IPS-NIHi7 (cell line): ENCODE measurements at regions not wholly inside any gene's neighbourhood (a gene's known extent, or its start where the extent isn't known, plus 50 kb on each side); places are given as distances from the start of the nearest gene placed in this dataset.
"Not testable (repeated sequence)": the region's sequence is repeated elsewhere in the genome, so short reads cannot be mapped to it uniquely, and the experiment has no call there.

ENCODE experiments used
- DNase-seq: peaks from one replicate; pipeline ENCODE4 v3.0.0; 2012; ENCODE audit warnings: mixed read lengths; ENCODE audit errors: extremely low spot score

- DNase-seq, result no peak
Observed at GRCh38 chr11:97860237-97860636, 1160.5 kb upstream of the CNTN5 start.

- no peak for DNase-seq
Observed at GRCh38 chr11:97862021-97862420, 1158.7 kb upstream of the CNTN5 start.

DNA sequence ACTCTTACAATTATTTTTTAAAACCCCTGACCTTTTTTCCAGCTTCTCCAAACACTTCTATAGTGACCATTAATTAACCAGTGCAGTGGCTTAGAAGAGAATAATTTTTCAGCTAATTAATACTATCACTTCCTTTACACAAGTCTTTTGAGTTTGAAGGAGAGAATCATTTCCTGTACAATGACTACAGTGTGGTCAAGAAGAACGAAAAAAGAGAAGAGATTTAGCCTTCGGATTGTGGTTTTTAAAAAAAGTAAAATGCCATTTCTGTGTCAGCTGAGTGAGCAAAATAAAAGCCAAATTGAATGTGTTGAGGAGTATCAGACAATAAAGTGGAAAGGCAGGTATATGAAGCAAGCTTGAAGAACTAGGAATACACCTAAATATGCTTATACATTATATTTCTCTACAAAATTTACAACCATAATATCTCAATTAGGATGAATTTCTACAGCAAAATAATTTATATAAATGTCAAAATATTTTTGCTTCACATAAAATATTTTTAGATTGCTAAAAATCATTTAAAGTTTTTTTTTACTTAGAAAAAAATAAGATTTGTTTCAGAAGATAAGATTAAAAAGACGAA is 1155.2 kb upstream of the CNTN5 start:
- no peak for DNase-seq

- no peak for DNase-seq
Observed at GRCh38 chr11:97871816-97872215, 1148.9 kb upstream of the CNTN5 start.

GRCh38 chr11:97880209-97880608 is 1140.5 kb upstream of the CNTN5 start:
- no peak for DNase-seq

GRCh38 chr11:97883086-97883485 is 1137.7 kb upstream of the CNTN5 start:
- no peak for DNase-seq

GRCh38 chr11:97888641-97889040 is 1132.1 kb upstream of the CNTN5 start:
- no peak for DNase-seq

- DNase-seq, result no peak
Observed at GRCh38 chr11:97890466-97890865, 1130.3 kb upstream of the CNTN5 start.

DNA sequence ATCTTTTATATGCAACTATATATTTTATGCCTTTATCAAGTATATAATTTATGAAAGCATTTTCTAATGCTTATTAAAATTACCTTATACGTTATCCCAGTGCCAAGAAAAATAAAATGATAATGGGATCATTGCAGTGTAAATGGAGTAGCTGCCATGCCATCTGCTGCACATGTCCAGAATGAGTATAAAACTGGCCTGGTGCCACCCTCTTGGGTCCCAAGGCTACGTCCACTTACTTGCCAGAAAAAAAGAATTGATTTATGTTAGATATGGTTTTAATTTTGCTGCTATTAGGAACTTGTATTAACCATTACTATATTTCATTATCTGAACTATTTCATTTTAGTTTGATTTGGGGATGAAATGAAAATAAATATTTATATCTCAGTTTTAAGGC is 1127.1 kb upstream of the CNTN5 start:
- DNase-seq, result no peak

DNA sequence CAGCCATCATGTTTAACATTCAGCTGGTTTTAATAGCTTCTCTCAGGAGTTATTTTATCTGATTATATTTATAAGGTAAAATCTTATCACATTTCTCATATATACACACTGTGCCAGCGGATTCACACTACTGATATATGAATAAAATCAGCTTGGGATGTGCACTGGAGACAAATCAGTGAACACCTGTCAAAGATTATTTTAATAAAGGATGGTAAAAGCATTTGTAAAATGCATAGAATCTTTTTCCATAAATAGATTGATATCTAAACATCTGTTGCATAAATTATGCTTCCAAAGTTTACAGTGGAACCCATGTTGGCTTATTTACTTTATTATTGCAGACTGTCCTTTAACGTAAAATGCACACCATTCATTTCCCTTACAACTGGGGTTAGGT is 1125.8 kb upstream of the CNTN5 start:
- DNase-seq, result no peak

DNA sequence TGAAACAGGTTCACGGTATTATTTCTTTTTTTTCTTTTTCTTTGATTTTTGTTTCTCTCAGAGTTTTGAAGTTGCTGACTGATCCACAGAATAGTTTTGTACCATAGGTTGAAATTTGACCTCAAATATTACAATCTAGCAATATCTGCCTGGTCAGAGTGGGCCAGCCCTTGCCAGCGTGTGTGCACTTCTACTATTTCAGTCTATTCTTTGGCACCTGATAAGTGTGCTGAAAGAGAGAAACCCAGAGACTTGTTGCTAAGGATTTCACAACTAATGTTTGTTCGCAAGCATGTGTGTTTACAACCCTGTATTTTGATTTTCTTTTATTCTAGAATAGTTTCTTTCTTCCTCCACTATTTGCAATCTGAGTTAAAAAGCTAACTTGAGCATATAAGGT is 1125.2 kb upstream of the CNTN5 start:
- no peak for DNase-seq

DNA sequence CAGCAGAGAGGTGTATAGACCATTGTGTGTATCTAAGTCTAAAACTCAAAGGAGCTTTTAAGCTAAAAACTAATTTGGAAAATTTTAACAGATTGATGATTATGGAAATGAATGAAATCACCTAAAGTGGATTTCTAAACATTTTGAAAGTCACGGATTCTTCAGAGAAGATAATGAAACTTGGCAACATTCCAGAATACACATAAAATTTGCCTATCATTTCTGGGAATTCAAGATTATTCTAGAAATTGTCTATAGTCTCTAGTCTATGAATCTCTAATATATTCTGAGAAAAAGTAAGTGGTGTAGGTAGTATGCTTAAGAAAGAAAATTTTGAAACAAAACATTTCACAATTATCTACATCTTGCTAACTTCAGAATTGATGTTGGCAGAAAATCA is 1117.9 kb upstream of the CNTN5 start:
- DNase-seq, result no peak

DNA sequence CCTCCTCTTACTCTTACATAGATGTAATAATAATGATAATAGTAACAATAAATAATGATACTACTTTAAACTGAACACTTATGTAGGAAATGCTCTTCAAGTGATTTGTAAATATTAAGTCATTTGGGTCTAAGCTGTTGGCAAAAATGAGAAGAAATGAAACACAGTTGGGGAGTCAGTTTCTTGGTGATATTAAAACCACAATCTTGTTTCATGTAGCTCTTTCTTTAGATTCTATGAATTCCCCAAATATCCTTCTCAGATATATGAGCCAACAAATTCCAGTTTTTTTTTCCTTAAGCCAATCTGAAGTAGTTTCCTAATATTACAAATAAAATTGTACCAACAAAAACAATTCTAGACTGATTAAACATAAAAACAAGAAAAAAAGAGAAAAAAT is 1115.6 kb upstream of the CNTN5 start:
- DNase-seq, result no peak

DNA sequence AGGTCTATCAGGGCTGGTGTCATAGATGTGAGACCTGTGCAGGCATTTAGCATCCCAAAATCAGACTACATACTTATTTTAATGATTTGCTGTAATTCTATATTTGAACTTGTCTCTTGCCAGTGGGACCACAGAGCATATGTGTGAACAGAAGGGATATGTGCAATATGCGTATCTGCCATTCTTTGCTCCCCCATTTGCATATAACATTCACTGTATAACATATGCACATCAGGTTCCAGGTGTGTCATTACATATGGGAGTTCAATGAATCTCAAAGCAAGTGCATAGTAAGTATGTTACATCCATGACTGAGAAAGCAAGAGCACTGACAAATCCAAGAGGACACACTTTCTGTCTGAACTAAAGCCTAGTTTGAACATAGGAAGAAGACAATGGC is 1115.1 kb upstream of the CNTN5 start:
- no peak for DNase-seq

- peak; percentile 12 for DNase-seq
Observed at GRCh38 chr11:97908354-97908753, 1112.4 kb upstream of the CNTN5 start.

DNA sequence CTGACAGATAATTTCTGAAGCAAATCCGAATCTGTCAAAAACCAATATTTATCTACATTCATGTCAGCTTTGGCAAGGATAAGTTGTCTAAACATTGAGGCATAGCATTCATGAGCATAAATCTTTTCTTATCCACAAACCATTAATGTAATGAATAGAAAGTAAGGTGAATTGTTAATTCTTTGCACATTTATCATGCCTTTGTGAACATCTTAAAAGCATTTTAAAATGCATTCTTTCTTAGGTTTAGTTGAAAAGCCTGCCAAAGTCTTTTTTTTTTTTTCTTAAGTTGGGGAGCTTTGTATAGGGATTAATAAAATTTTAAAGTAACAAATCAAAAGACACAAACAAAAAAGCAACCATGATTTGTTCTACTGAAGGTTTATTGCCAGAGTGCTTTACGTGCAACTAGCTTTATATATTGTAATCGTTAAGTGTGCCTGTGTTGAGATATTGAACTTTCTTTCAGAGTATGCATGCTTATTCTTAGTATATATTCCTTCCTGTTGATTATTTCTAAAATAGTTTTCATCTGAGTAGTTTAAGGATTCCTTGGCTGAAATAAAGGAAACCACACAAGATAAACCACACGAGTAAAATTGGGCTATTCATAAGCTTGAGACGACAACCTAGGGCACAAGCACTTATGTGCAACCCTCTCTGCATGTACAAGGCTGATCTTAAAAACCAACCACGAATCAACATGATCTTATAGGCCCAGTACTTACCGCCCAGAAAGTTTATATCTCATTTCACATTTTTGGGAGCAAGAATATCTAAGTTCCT is 1110.9 kb upstream of the CNTN5 start:
- DNase-seq, result no peak

DNA sequence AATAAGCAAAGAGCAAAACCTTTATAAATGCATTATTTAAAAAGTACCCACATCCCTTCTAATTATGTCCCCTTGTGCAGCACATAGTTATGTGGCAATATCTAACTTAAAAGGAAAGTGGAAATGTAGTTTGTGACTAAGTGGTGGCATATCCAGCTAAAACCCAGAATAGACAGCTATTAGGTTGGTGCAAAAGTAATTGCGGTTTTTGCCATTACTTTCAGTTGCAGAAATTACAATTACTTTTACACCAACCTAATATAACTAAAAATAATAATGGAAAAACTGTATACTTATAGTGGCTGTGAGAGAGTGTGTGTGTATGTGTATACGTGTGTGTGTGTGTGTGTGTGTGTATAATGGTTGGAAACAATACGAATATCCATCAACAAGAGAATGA is 1108.1 kb upstream of the CNTN5 start:
- DNase-seq, result no peak

GRCh38 chr11:97922933-97923332 is 1097.8 kb upstream of the CNTN5 start:
- not testable (repeated sequence) for DNase-seq

- DNase-seq, result no peak
Observed at GRCh38 chr11:97934572-97935208, 1086.1 kb upstream of the CNTN5 start.

- no peak for DNase-seq
Observed at GRCh38 chr11:97937501-97937900, 1083.2 kb upstream of the CNTN5 start.

DNA sequence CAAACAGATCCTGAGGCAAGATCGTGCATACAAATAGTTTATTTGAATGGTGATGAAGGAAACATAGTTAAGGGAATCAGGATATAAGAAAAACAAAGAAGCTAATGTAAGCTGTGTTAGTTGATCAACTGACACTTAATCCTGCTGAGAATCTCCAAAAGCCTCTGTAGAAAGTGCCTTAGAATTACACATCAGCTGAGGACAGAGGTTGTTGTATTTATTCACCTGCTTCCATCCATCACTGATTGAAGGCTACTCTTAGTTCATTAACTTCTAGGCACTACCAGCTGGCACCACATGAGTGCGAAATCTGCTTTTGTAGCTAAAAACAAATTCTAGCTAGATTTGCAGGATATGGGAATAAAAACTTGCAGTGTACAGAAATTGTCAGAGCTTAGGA is 1082.0 kb upstream of the CNTN5 start:
- peak; percentile 9 for DNase-seq

DNA sequence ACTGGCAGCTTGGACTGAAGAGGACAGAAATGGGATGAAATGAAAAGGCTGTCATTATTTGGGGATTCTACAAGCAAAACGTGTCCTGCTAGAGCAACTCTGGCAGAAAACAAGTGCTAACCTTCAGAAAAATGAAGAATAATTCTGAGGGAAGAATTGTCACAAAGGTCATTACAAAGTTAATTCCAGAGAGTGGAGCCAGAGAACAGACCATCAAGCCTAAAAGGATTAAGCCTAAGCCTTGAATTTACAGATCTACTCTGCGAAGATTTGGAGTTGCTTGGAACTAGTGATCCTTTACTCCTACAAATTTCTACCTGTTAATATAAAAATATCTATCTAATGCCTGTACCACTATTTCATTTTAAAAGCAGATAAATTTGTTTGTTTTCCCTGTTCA is 1077.3 kb upstream of the CNTN5 start:
- DNase-seq, result no peak

GRCh38 chr11:97948793-97949192 is 1072.0 kb upstream of the CNTN5 start:
- no peak for DNase-seq
